GM12891 (cell line): ENCODE measurements at regions not wholly inside any gene's neighbourhood (a gene's known extent, or its start where the extent isn't known, plus 50 kb on each side); places are given as distances from the start of the nearest gene placed in this dataset.

ENCODE experiments used
- DNase-seq: peaks from one replicate; pipeline ENCODE4 v3.0.0; 2011; ENCODE audit warnings: low spot score; ENCODE audit not compliant: insufficient read length
- FAIRE-seq: peaks from 2 replicates; lab custom pipeline; 2011; peaks lifted over from hg19 to GRCh38; lab: Jason Lieb, UNC
- PAX5 ChIP-seq: IDR thresholded peaks from 2 replicates; pipeline ENCODE4 v1.6.1; 2011; ENCODE audit warnings: low read length, moderate library complexity, mild to moderate bottlenecking; ENCODE audit not compliant: insufficient read depth, severe bottlenecking
- POLR2A ChIP-seq: IDR thresholded peaks from 2 replicates; pipeline ENCODE4 v1.6.1; 2011; ENCODE audit warnings: low read depth, low read length, control low read depth
- POLR2AphosphoS5 ChIP-seq: IDR thresholded peaks from 2 replicates; pipeline ENCODE4 v1.6.1; 2011; ENCODE audit warnings: low read depth, low read length, control low read depth
- POU2F2 ChIP-seq: IDR thresholded peaks from 2 replicates; pipeline ENCODE4 v1.6.1; 2011; ENCODE audit warnings: low read depth, mild to moderate bottlenecking, control low read depth, low read length, moderate library complexity
- SPI1 ChIP-seq: IDR thresholded peaks from 2 replicates; pipeline ENCODE4 v1.6.1; 2011; ENCODE audit warnings: low read depth, low read length, control low read depth
- TAF1 ChIP-seq: IDR thresholded peaks from 2 replicates; pipeline ENCODE4 v1.6.1; 2011; ENCODE audit warnings: low read depth, low read length, control low read depth

- no peak for TF ChIP-seq SPI1
- no peak for TF ChIP-seq POLR2A
- no peak for TF ChIP-seq PAX5
- no peak for TF ChIP-seq TAF1
- no peak for TF ChIP-seq POU2F2
- TF ChIP-seq POLR2AphosphoS5, result no peak
- DNase-seq (no peak), FAIRE-seq (no peak)
Measured at GRCh38 chr10:29096303-29096824, 192.5 kb upstream of the LYZL1 start.

- DNase-seq (no peak), FAIRE-seq (no peak)
- TF ChIP-seq PAX5 (no peak), SPI1 (no peak), TAF1 (no peak), POU2F2 (no peak), POLR2A (no peak), POLR2AphosphoS5 (no peak)
Measured at GRCh38 chr10:29098423-29098822, 190.4 kb upstream of the LYZL1 start.

- no peak for FAIRE-seq
- no peak for TF ChIP-seq PAX5
- no peak for TF ChIP-seq POU2F2
- no peak for DNase-seq
Measured at GRCh38 chr10:29099001-29099400, 189.9 kb upstream of the LYZL1 start.

GRCh38 chr10:29099415-29099814, 189.5 kb upstream of the LYZL1 start:
- TF ChIP-seq TAF1 (no peak), POLR2AphosphoS5 (no peak), POU2F2 (no peak), PAX5 (no peak), SPI1 (no peak), POLR2A (no peak)
- FAIRE-seq (no peak), DNase-seq (no peak)

GRCh38 chr10:29100505-29100904, 188.4 kb upstream of the LYZL1 start:
- TF ChIP-seq PAX5 (no peak), SPI1 (no peak), POLR2A (no peak), POLR2AphosphoS5 (no peak), POU2F2 (no peak), TAF1 (no peak)
- FAIRE-seq (no peak), DNase-seq (no peak)

- FAIRE-seq (no peak), DNase-seq (no peak)
- TF ChIP-seq TAF1 (no peak), PAX5 (no peak), POLR2A (no peak), POU2F2 (no peak), SPI1 (no peak), POLR2AphosphoS5 (no peak)
Measured at GRCh38 chr10:29102233-29102632, 186.6 kb upstream of the LYZL1 start.

GRCh38 chr10:29102636-29103035, 186.2 kb upstream of the LYZL1 start:
- TF ChIP-seq SPI1 (no peak), TAF1 (no peak), PAX5 (no peak), POLR2AphosphoS5 (no peak), POLR2A (no peak), POU2F2 (no peak)
- FAIRE-seq (no peak), DNase-seq (no peak)

- TF ChIP-seq PAX5 (no peak), POLR2A (no peak), SPI1 (no peak), POU2F2 (no peak), POLR2AphosphoS5 (no peak)
- no peak for DNase-seq
- no peak for FAIRE-seq
Measured at GRCh38 chr10:29104661-29105399, 184.0 kb upstream of the LYZL1 start.

- no peak for FAIRE-seq
- TF ChIP-seq SPI1 (no peak), PAX5 (no peak), POLR2AphosphoS5 (no peak), POU2F2 (no peak), TAF1 (no peak), POLR2A (no peak)
- no peak for DNase-seq
Measured at GRCh38 chr10:29105516-29106215, 183.2 kb upstream of the LYZL1 start.

- TF ChIP-seq TAF1 (no peak), SPI1 (no peak), POLR2AphosphoS5 (no peak), PAX5 (no peak), POLR2A (no peak), POU2F2 (no peak)
- FAIRE-seq, result no peak
- no peak for DNase-seq
Measured at GRCh38 chr10:29106287-29106686, 182.6 kb upstream of the LYZL1 start.
